ENCODE measurements at regions not wholly inside any gene's neighbourhood (a gene's known extent, or its start where the extent isn't known, plus 50 kb on each side); places are given as distances from the start of the nearest gene placed in this dataset.

DNA sequence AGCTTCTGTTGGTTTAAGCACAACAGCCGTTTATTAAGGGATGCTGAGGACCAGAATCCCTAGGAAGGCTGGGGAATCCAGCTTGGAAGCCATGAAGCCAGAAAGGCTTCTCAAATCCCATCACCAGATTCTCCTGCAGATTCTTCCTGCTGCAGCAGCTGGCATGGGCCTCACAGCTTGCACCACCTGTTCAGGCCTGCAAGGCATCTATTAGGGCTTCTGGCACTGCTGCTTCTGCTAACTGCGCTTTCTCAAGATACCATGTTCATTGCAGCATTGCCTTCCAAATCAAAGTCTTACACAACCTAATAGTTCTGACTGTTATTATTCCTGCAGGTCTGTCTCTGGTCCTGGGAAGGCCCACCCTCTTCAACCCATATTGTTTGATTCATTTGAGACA is 51.2 kb upstream of the ZNF366 start:
- H3K27me3 ChIP-seq (replicated peaks in 1 of 4; ENCODE audit: control insufficient read depth in 3 of 4, extremely low read depth in 1 of 4, insufficient read depth in 3 of 4, low read length in 3 of 4), result no peaks in the 10 kb centered on the region
- H3K23ac ChIP-seq (ENCODE audit: insufficient read length), result no peak overlapping the region
- no peak overlapping the region for H3K56ac ChIP-seq (replicated peaks; ENCODE audit: insufficient read length, low read depth, low read length)
- H2BK20ac ChIP-seq (ENCODE audit: low read length), result 0 out of 2 replicates have a peak overlapping the region, but pooled peaks have one; percentile 34
- no peak overlapping the region for H3K18ac ChIP-seq (ENCODE audit: extremely low read depth, low read length)
- FAIRE-seq (no peak), DNase-seq (ENCODE audit: low read depth in 1 of 2, low spot score in 2 of 2) (no peak)
- H4K20me1 ChIP-seq (replicated peaks in 1 of 2; ENCODE audit: control insufficient read depth in 1 of 2, insufficient read depth in 2 of 2, low read length in 2 of 2), result no peaks in the 10 kb centered on the region
- H3K79me1 ChIP-seq (ENCODE audit: low read depth, low read length), result no peaks in the 10 kb centered on the region
- H3K4me1 ChIP-seq (replicated peaks in 1 of 4; ENCODE audit: control insufficient read depth in 3 of 4, insufficient read depth in 4 of 4, low read length in 3 of 4), result peaks cover 7 to 31% (median 18%) of the 10 kb centered on the region in 4 experiments
- H3K27ac ChIP-seq (ENCODE audit: low read depth, low read length), result no peak overlapping the region
- H2BK120ac ChIP-seq (replicated peaks; ENCODE audit: low read depth, low read length), result no peak overlapping the region
- H2AK5ac ChIP-seq (ENCODE audit: low read depth, low read length), result no peak overlapping the region
- H3K9ac ChIP-seq (replicated peaks in 1 of 4; ENCODE audit: extremely low read depth in 1 of 4, low read depth in 3 of 4, low read length in 3 of 4), result no peak overlapping the region
- no peak overlapping the region for H2BK15ac ChIP-seq (ENCODE audit: low read length)
- H3K36me3 ChIP-seq (ENCODE audit: control insufficient read depth in 2 of 4, insufficient read depth in 4 of 4, low read length in 3 of 4), result no peaks in the 10 kb centered on the region
- no peak overlapping the region for H3K4me2 ChIP-seq (ENCODE audit: insufficient read depth in 1 of 2, low read depth in 2 of 2, low read length in 2 of 2)
- POLR2A ChIA-PET (ENCODE audit: partially characterized antibody), result interaction anchor here (1.2 kb wide), 1 partner anchor 259 kb away, joined by 3 read pairs; no protein-coding TSS in a partner anchor
- CTCF ChIA-PET (ENCODE audit: partially characterized antibody), result interaction anchor here (0.8 to 2.1 kb wide), 7 partner anchors 14 to 291 kb away, joined by 3 to 9 read pairs (median 3); no protein-coding TSS in a partner anchor
- H2BK5ac ChIP-seq (ENCODE audit: low read depth, low read length), result no peak overlapping the region
- no peaks in the 10 kb centered on the region for H3K79me2 ChIP-seq (ENCODE audit: control insufficient read depth in 1 of 2, insufficient read depth in 2 of 2, low read length in 2 of 2)
- peaks cover 5% of the 10 kb centered on the region for H3K23me2 ChIP-seq (ENCODE audit: low read depth, low read length)
- 96% methylated on average over 2 of the region's 2 CpGs; no CpG with 5 or more reads in 1 of the 2 experiments for WGBS, 2 experiments (ENCODE audit: extremely low coverage in 1 of 2, insufficient coverage in 1 of 2, insufficient read length in 1 of 2, insufficient replicate concordance in 2 of 2, low coverage in 1 of 2, low lambda C conversion rate in 2 of 2, missing lambda C conversion rate in 1 of 2)
- no peaks in the 10 kb centered on the region for H3K9me3 ChIP-seq (ENCODE audit: insufficient read depth in 2 of 2, low read depth in 1 of 2, low read length in 1 of 2)
- no peak overlapping the region for H4K8ac ChIP-seq (ENCODE audit: extremely low read depth, insufficient read depth, low read length)
- H3K4me3 ChIP-seq (ENCODE audit: extremely low read depth in 1 of 4, insufficient read depth in 2 of 4, low read depth in 3 of 4, low read length in 4 of 4), result no peak overlapping the region
- no peak for TF ChIP-seq CEBPB (IDR thresholded peaks at IDR 0.05; ENCODE audit: low read depth, low read length)
- no peak for TF ChIP-seq NANOG (IDR thresholded peaks at IDR 0.05; ENCODE audit: insufficient read depth, low read depth, low read length, poor library complexity, severe bottlenecking)
- TF ChIP-seq SP1 (IDR thresholded peaks at IDR 0.05; ENCODE audit: low read depth, low read length), result no peak
- TF ChIP-seq RXRA (IDR thresholded peaks at IDR 0.05; ENCODE audit: insufficient read depth, low read depth, low read length), result no peak
- TF ChIP-seq EGR1 (IDR thresholded peaks at IDR 0.05; ENCODE audit: borderline replicate concordance, low read depth, low read length), result no peak
- no peak overlapping the region for H4K5ac ChIP-seq (ENCODE audit: insufficient read length, low read depth, low read length)
- H3K14ac ChIP-seq (ENCODE audit: insufficient read length), result no peak overlapping the region
- H3K4ac ChIP-seq (replicated peaks; ENCODE audit: insufficient read length, low read depth, low read length), result no peak overlapping the region
- H4K91ac ChIP-seq (replicated peaks; ENCODE audit: insufficient read length, low read length), result no peak overlapping the region
- H2AFZ ChIP-seq (ENCODE audit: low read length), result no peak overlapping the region
- no peak overlapping the region for H2BK12ac ChIP-seq (ENCODE audit: low read depth, low read length)

Data from H1 (cell line).